ENCODE measurements at regions not wholly inside any gene's neighbourhood (a gene's known extent, or its start where the extent isn't known, plus 50 kb on each side); places are given as distances from the start of the nearest gene placed in this dataset.

GRCh38 chr16:65294708-65295107 is 172.8 kb upstream of the CDH11 start:
- Histone ChIP-seq H3K4me1 (ENCODE audit: control insufficient read depth, low read depth, low read length) (peaks cover 8% of the 10 kb centered on the region), H3K27ac (ENCODE audit: low read length) (no peak overlapping the region), H3K4me3 (ENCODE audit: low read length) (no peak overlapping the region), H3K27me3 (ENCODE audit: control insufficient read depth, insufficient read depth, low read length) (no peaks in the 10 kb centered on the region), H3K36me3 (ENCODE audit: control insufficient read depth, low read depth, low read length) (no peaks in the 10 kb centered on the region), H3K9me3 (ENCODE audit: control insufficient read depth, low read depth, low read length) (no peaks in the 10 kb centered on the region), H3K9ac (ENCODE audit: low read length) (no peak overlapping the region)

GRCh38 chr16:65294165-65294564 is 172.3 kb upstream of the CDH11 start:
- Histone ChIP-seq H3K9ac (ENCODE audit: low read length) (no peak overlapping the region), H3K9me3 (ENCODE audit: control insufficient read depth, low read depth, low read length) (no peaks in the 10 kb centered on the region), H3K36me3 (ENCODE audit: control insufficient read depth, low read depth, low read length) (no peaks in the 10 kb centered on the region), H3K4me3 (ENCODE audit: low read length) (no peak overlapping the region), H3K4me1 (ENCODE audit: control insufficient read depth, low read depth, low read length) (peaks cover 8% of the 10 kb centered on the region), H3K27me3 (ENCODE audit: control insufficient read depth, insufficient read depth, low read length) (no peaks in the 10 kb centered on the region), H3K27ac (ENCODE audit: low read length) (no peak overlapping the region)

GRCh38 chr16:65289022-65289421 is 167.2 kb upstream of the CDH11 start:
- Histone ChIP-seq H3K36me3 (ENCODE audit: control insufficient read depth, low read depth, low read length) (no peaks in the 10 kb centered on the region), H3K27me3 (ENCODE audit: control insufficient read depth, insufficient read depth, low read length) (no peaks in the 10 kb centered on the region), H3K9me3 (ENCODE audit: control insufficient read depth, low read depth, low read length) (no peaks in the 10 kb centered on the region), H3K4me1 (ENCODE audit: control insufficient read depth, low read depth, low read length) (peaks cover 8% of the 10 kb centered on the region), H3K4me3 (ENCODE audit: low read length) (no peak overlapping the region), H3K9ac (ENCODE audit: low read length) (no peak overlapping the region), H3K27ac (ENCODE audit: low read length) (no peak overlapping the region)

DNA sequence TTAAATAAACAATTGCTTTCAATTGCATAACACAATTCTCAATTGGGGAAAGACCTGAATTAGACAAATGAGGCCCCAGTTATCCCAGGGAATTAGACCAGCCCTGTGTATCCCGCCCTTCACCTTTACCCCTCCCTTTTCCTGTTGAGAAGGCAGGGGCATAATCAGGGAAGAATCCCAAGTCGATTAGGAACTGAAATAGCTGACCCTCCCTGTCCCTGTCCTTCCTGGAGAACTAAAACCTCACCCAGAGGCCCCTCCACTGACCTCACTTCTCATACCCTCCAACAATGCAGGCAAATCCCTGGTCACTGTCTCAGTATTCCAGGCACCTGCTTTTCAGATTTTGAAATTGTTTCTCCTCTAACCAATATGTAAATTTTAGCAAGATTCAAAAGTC is 165.4 kb upstream of the CDH11 start:
- H3K36me3 ChIP-seq (ENCODE audit: control insufficient read depth, low read depth, low read length), result no peaks in the 10 kb centered on the region
- H3K9ac ChIP-seq (ENCODE audit: low read length), result no peak overlapping the region
- H3K4me3 ChIP-seq (ENCODE audit: low read length), result no peak overlapping the region
- H3K4me1 ChIP-seq (ENCODE audit: control insufficient read depth, low read depth, low read length), result peaks cover 22% of the 10 kb centered on the region
- H3K9me3 ChIP-seq (ENCODE audit: control insufficient read depth, low read depth, low read length), result no peaks in the 10 kb centered on the region
- no peak overlapping the region for H3K27ac ChIP-seq (ENCODE audit: low read length)
- H3K27me3 ChIP-seq (ENCODE audit: control insufficient read depth, insufficient read depth, low read length), result no peaks in the 10 kb centered on the region

DNA sequence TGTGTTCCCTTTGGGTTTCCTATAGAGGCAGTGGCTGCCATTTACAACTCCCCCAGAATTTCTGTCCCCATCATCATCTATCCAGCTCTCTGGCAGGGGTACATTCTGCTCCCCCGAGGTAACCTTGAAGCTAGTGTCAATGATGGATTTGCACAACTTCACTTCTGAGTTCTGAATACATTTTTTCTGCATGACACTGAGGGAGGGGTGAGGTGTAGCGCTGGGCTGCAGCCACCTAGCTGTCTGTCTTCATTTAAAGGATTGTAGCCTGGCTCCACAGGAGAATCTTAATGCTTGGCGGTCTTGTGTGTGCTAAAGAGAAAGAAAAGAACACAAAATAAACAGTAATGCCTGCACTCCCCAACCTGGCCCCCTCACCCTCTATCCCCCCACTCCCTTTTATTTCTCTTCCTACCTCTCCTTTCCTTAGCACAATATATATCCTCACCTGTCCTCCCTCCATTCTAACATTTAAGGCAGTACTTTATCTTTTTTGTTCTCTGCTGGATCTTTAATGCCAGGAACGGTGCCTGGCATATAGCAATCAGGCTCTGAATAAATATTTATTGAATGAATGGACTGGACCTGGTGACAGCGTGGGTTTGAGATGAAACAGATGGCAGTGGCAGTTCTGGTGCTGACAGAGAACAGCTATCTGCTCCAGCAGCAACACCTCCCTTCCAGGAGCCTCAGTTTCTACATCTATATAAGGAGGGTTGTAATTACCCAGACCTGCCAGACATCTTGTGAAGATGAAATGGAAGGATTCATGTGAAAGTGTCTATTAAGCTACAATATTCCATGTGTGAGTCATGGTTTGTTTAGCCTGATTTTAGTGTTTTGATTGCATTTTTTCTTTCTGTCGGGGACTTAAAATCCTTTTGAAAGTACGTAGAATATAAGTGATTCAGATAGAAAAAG is 163.5 kb upstream of the CDH11 start:
- no peak overlapping the region for H3K4me3 ChIP-seq (ENCODE audit: low read length)
- no peaks in the 10 kb centered on the region for H3K27me3 ChIP-seq (ENCODE audit: control insufficient read depth, insufficient read depth, low read length)
- no peak overlapping the region for H3K27ac ChIP-seq (ENCODE audit: low read length)
- no peaks in the 10 kb centered on the region for H3K36me3 ChIP-seq (ENCODE audit: control insufficient read depth, low read depth, low read length)
- no peaks in the 10 kb centered on the region for H3K9me3 ChIP-seq (ENCODE audit: control insufficient read depth, low read depth, low read length)
- peaks cover 41% of the 10 kb centered on the region for H3K4me1 ChIP-seq (ENCODE audit: control insufficient read depth, low read depth, low read length)
- no peak overlapping the region for H3K9ac ChIP-seq (ENCODE audit: low read length)

GRCh38 chr16:65284626-65285025 is 162.8 kb upstream of the CDH11 start:
- no peaks in the 10 kb centered on the region for H3K36me3 ChIP-seq (ENCODE audit: control insufficient read depth, low read depth, low read length)
- H3K27me3 ChIP-seq (ENCODE audit: control insufficient read depth, insufficient read depth, low read length), result no peaks in the 10 kb centered on the region
- H3K4me3 ChIP-seq (ENCODE audit: low read length), result no peak overlapping the region
- no peaks in the 10 kb centered on the region for H3K9me3 ChIP-seq (ENCODE audit: control insufficient read depth, low read depth, low read length)
- peaks cover 45% of the 10 kb centered on the region for H3K4me1 ChIP-seq (ENCODE audit: control insufficient read depth, low read depth, low read length)
- no peak overlapping the region for H3K9ac ChIP-seq (ENCODE audit: low read length)
- no peak overlapping the region for H3K27ac ChIP-seq (ENCODE audit: low read length)

- H3K9me3 ChIP-seq (ENCODE audit: control insufficient read depth, low read depth, low read length), result no peaks in the 10 kb centered on the region
- no peaks in the 10 kb centered on the region for H3K36me3 ChIP-seq (ENCODE audit: control insufficient read depth, low read depth, low read length)
- H3K4me3 ChIP-seq (ENCODE audit: low read length), result no peak overlapping the region
- no peak overlapping the region for H3K27ac ChIP-seq (ENCODE audit: low read length)
- peaks cover 47% of the 10 kb centered on the region for H3K4me1 ChIP-seq (ENCODE audit: control insufficient read depth, low read depth, low read length)
- no peaks in the 10 kb centered on the region for H3K27me3 ChIP-seq (ENCODE audit: control insufficient read depth, insufficient read depth, low read length)
- no peak overlapping the region for H3K9ac ChIP-seq (ENCODE audit: low read length)
These were observed 161.4 kb upstream of the CDH11 start for GRCh38 chr16:65283181-65283651.

- Histone ChIP-seq H3K9me3 (ENCODE audit: control insufficient read depth, low read depth, low read length) (no peaks in the 10 kb centered on the region), H3K9ac (ENCODE audit: low read length) (no peak overlapping the region), H3K4me3 (ENCODE audit: low read length) (no peak overlapping the region), H3K27me3 (ENCODE audit: control insufficient read depth, insufficient read depth, low read length) (no peaks in the 10 kb centered on the region), H3K27ac (ENCODE audit: low read length) (no peak overlapping the region), H3K4me1 (ENCODE audit: control insufficient read depth, low read depth, low read length) (peaks cover 47% of the 10 kb centered on the region), H3K36me3 (ENCODE audit: control insufficient read depth, low read depth, low read length) (no peaks in the 10 kb centered on the region)
These were observed 159.7 kb upstream of the CDH11 start for GRCh38 chr16:65281586-65281985.

- Histone ChIP-seq H3K27me3 (ENCODE audit: control insufficient read depth, insufficient read depth, low read length) (no peaks in the 10 kb centered on the region), H3K27ac (ENCODE audit: low read length) (no peak overlapping the region), H3K4me1 (ENCODE audit: control insufficient read depth, low read depth, low read length) (peaks cover 47% of the 10 kb centered on the region), H3K9ac (ENCODE audit: low read length) (no peak overlapping the region), H3K4me3 (ENCODE audit: low read length) (no peak overlapping the region), H3K36me3 (ENCODE audit: control insufficient read depth, low read depth, low read length) (no peaks in the 10 kb centered on the region), H3K9me3 (ENCODE audit: control insufficient read depth, low read depth, low read length) (no peaks in the 10 kb centered on the region)
These were observed 159.1 kb upstream of the CDH11 start for GRCh38 chr16:65280845-65281512.

DNA sequence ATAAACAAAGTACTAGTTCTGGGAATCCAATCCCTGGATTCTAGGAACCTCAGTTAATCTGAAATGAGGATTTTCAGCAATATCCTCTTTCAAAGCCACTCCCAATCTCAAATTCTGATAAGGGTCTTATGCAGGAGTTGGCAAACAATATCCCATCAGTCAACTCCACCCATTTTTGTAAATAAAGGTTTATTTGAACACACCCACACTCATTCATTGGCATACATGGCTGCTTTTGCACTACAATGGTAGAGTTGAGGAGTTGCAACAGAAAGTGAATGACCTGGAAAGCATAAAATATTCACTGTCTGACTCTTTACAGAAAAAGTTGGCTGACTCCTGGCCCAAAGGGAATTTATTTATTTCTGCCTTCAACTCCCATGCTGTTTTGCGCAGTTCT is 157.7 kb upstream of the CDH11 start:
- no peak overlapping the region for H3K27ac ChIP-seq (ENCODE audit: low read length)
- H3K4me3 ChIP-seq (ENCODE audit: low read length), result no peak overlapping the region
- H3K4me1 ChIP-seq (ENCODE audit: control insufficient read depth, low read depth, low read length), result peaks cover 45% of the 10 kb centered on the region
- H3K9ac ChIP-seq (ENCODE audit: low read length), result no peak overlapping the region
- H3K27me3 ChIP-seq (ENCODE audit: control insufficient read depth, insufficient read depth, low read length), result no peaks in the 10 kb centered on the region
- no peaks in the 10 kb centered on the region for H3K36me3 ChIP-seq (ENCODE audit: control insufficient read depth, low read depth, low read length)
- no peaks in the 10 kb centered on the region for H3K9me3 ChIP-seq (ENCODE audit: control insufficient read depth, low read depth, low read length)

DNA sequence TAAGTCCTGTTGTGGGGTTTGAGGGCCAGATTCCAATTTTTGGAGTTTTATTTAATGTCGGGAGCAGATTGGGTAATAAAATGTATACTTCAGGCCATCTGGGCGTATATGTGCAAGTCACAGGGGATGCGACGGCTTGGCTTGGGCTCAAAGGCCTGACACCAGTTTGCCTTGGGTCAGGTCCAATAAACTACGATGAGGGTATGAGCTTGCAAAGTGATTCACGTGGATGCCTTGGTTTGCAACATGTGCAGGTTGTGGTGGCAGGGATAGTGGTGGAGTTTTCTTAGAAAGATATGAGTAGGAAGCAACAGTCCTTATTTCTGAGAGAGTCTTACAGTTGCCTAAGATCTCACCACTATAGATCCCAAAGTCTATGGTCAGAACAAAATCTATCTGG is 157.0 kb upstream of the CDH11 start:
- H3K9ac ChIP-seq (ENCODE audit: low read length), result no peak overlapping the region
- H3K4me1 ChIP-seq (ENCODE audit: control insufficient read depth, low read depth, low read length), result peaks cover 38% of the 10 kb centered on the region
- H3K9me3 ChIP-seq (ENCODE audit: control insufficient read depth, low read depth, low read length), result no peaks in the 10 kb centered on the region
- no peaks in the 10 kb centered on the region for H3K27me3 ChIP-seq (ENCODE audit: control insufficient read depth, insufficient read depth, low read length)
- H3K27ac ChIP-seq (ENCODE audit: low read length), result no peak overlapping the region
- no peaks in the 10 kb centered on the region for H3K36me3 ChIP-seq (ENCODE audit: control insufficient read depth, low read depth, low read length)
- H3K4me3 ChIP-seq (ENCODE audit: low read length), result no peak overlapping the region
